Right lobe of liver (tissue), 4 donors: ENCODE measurements at regions not wholly inside any gene's neighbourhood (a gene's known extent, or its start where the extent isn't known, plus 50 kb on each side); places are given as distances from the start of the nearest gene placed in this dataset.

ENCODE experiments used
- CTCF ChIP-seq, 4 donors: fragments of 200-600 bp in 3 of 4; fragments of 450-650 bp in 1 of 4; IDR thresholded peaks; one replicate each; pipeline versions ENCODE4 v1.5.1 to v1.8.0; 2016 to 2022; ENCODE audit warnings: antibody characterized with exemption in 4 of 4, mild to moderate bottlenecking in 2 of 4
- POLR2A ChIP-seq: fragments of 450-650 bp; IDR thresholded peaks from one replicate; pipeline ENCODE4 v1.6.1; 2017; ENCODE audit warnings: antibody characterized with exemption, mild to moderate bottlenecking
- donor health status: DM: no; HTN: no; CAD: no.
- donor health status: DM: no; HTN: no; CAD: no.
- donor health status: DM: no; HTN: yes; CAD: no.

GRCh38 chr6:98292810-98293209 is 541.6 kb upstream of the POU3F2 start:
- TF ChIP-seq CTCF (IDR thresholded peaks at IDR 0.05) = no peak
- TF ChIP-seq POLR2A = no peak
